K562 (cell line): ENCODE measurements at regions not wholly inside any gene's neighbourhood (a gene's known extent, or its start where the extent isn't known, plus 50 kb on each side); places are given as distances from the start of the nearest gene placed in this dataset.

ENCODE experiments used
- ATAC-seq: fragments of 200-7000 bp; cut with Tn5 transposase; 3 replicates; pipeline ENCODE4 v1.9.1; 2020; ENCODE audit warnings: moderate library complexity
- BruUV-seq: library from RNA; stranded (reverse); fragments of 400-500 nt; replicated peaks from 2 replicates; lab custom pipeline; 2021; lab: Mats Ljungman, UMichigan
- CTCF ChIA-PET: fragments of 300-600 bp; formaldehyde crosslinking; extraction: SDS; loops from one replicate; lab custom pipeline; 2021; ENCODE audit warnings: low intra/inter-chr PET ratio; lab: Yijun Ruan, JAX
- POLR2A ChIA-PET: fragments of 300-600, 350-650 bp; sonication (Branson Sonifier 250); formaldehyde crosslinking; extraction: SDS; loops from one replicate; lab custom pipeline; 2021; ENCODE audit warnings: antibody characterized with exemption, inconsistent platforms; lab: Yijun Ruan, JAX
- DNase-seq, 4 experiments: peaks; one replicate each; pipeline versions ENCODE4 v3.0.0 to v3.0.0-alpha.2; 2011 to 2018; ENCODE audit warnings: low spot score in 3 of 4, mixed read lengths in 3 of 4; ENCODE audit errors: extremely low read depth in 1 of 4
- FAIRE-seq: peaks from 2 replicates; lab custom pipeline; 2011; peaks lifted over from hg19 to GRCh38; lab: Jason Lieb, UNC
- H2AFZ ChIP-seq: 2 replicates; pipeline ENCODE4 v1.6.0; 2011; ENCODE audit warnings: low read depth, low read length, control low read depth, inconsistent platforms
- H3K27ac ChIP-seq: fragments of 200-600 bp; 3 replicates; pipeline ENCODE4 v1.8.0; 2011; ENCODE audit warnings: low read depth, mild to moderate bottlenecking, control low read depth, inconsistent platforms, low read length, moderate library complexity, mixed read lengths; ENCODE audit errors: extremely low read depth
- H3K27me3 ChIP-seq, 2 experiments: fragments of 300-600 bp in 1 of 2; 2 replicates in 1 of 2; 3 replicates in 1 of 2; pipeline versions ENCODE4 v1.6.0 to v1.8.0; 2011; ENCODE audit warnings: inconsistent platforms in 2 of 2, low read length in 2 of 2, mild to moderate bottlenecking in 1 of 2, mixed read lengths in 1 of 2, moderate library complexity in 1 of 2; ENCODE audit not compliant: control insufficient read depth in 2 of 2, insufficient read depth in 2 of 2
- H3K36me3 ChIP-seq: fragments of 300-600 bp; 3 replicates; pipeline ENCODE4 v1.8.0; 2011; ENCODE audit warnings: mild to moderate bottlenecking, low read length, inconsistent platforms; ENCODE audit not compliant: control insufficient read depth, insufficient read depth
- H3K4me1 ChIP-seq, 2 experiments: fragments of 200-600 bp in 1 of 2; replicated peaks in 1 of 2; 2 replicates in 1 of 2; 3 replicates in 1 of 2; pipeline versions ENCODE4 v1.5.1 to v1.8.0; 2011; ENCODE audit warnings: inconsistent platforms in 2 of 2, low read length in 2 of 2, mild to moderate bottlenecking in 1 of 2, mixed read lengths in 1 of 2, moderate library complexity in 1 of 2; ENCODE audit not compliant: control insufficient read depth in 2 of 2, insufficient read depth in 2 of 2
- H3K4me2 ChIP-seq: 2 replicates; pipeline ENCODE4 v1.6.1; 2011; ENCODE audit warnings: low read length, control low read depth, inconsistent platforms, mixed read lengths; ENCODE audit not compliant: insufficient read depth
- H3K4me3 ChIP-seq: fragments of 200-600 bp; sonication (generic), shearing (Covaris generic); 2 replicates; pipeline ENCODE4 v1.5.1; 2016; ENCODE audit warnings: control low read depth, inconsistent platforms
- H3K79me2 ChIP-seq: fragments of 200-600 bp; 3 replicates; pipeline ENCODE4 v1.8.0; 2011; ENCODE audit warnings: low read length, inconsistent platforms; ENCODE audit not compliant: control insufficient read depth, insufficient read depth
- H3K9ac ChIP-seq, 2 experiments: 2 replicates each; pipeline versions ENCODE4 v1.6.0 to v1.6.1; 2011; ENCODE audit warnings: low read depth in 2 of 2, low read length in 2 of 2, control low read depth in 1 of 2, inconsistent platforms in 1 of 2, mild to moderate bottlenecking in 1 of 2, mixed read lengths in 1 of 2; ENCODE audit not compliant: insufficient read depth in 1 of 2
- H3K9me1 ChIP-seq: one replicate; pipeline ENCODE4 v1.6.0; 2011; ENCODE audit warnings: inconsistent platforms, mild to moderate bottlenecking, low read length, moderate library complexity; ENCODE audit not compliant: control insufficient read depth, insufficient read depth
- H3K9me3 ChIP-seq: replicated peaks from 2 replicates; pipeline ENCODE4 v1.5.1; 2011; ENCODE audit warnings: low read depth, low read length, inconsistent platforms; ENCODE audit not compliant: control insufficient read depth, insufficient read depth
- H4K20me1 ChIP-seq: replicated peaks from 2 replicates; pipeline ENCODE4 v1.6.1; 2011; ENCODE audit warnings: low read length, inconsistent platforms, mixed read lengths; ENCODE audit not compliant: control insufficient read depth, insufficient read depth
- ATF4 ChIP-seq: fragments of 450-650 bp; formaldehyde crosslinking; IDR thresholded peaks from 2 replicates; pipeline ENCODE4 v1.4.0; 2022; ENCODE audit warnings: mild to moderate bottlenecking, moderate library complexity
- CBX5 ChIP-seq: IDR thresholded peaks from 2 replicates; pipeline ENCODE4 v1.6.1; 2014; ENCODE audit warnings: low read depth, borderline replicate concordance
- CEBPZ ChIP-seq: fragments of 150-350 bp; IDR thresholded peaks from 2 replicates; pipeline ENCODE4 v1.6.1; 2014; ENCODE audit warnings: low read depth, mild to moderate bottlenecking, low read length, borderline replicate concordance
- HNRNPK ChIP-seq: fragments of 200-400 bp; formaldehyde crosslinking; IDR thresholded peaks from one replicate; pipeline ENCODE4 v1.6.1; 2018; ENCODE audit warnings: mild to moderate bottlenecking, low read depth, low read length; ENCODE audit not compliant: poor library complexity, severe bottlenecking
- HSF4 ChIP-seq: fragments of 250-450 bp; sonication (Bioruptor Pico); IDR thresholded peaks from 2 replicates; pipeline ENCODE4 v2.1.2; 2022; ENCODE audit warnings: mild to moderate bottlenecking, moderate library complexity, borderline replicate concordance
- ILK ChIP-seq: fragments of 450-650 bp; IDR thresholded peaks from 2 replicates; pipeline ENCODE4 v1.6.1; 2016; ENCODE audit warnings: missing genetic modification characterization, low read depth, mild to moderate bottlenecking, missing compliant biosample characterization, moderate library complexity, borderline replicate concordance
- KAT8 ChIP-seq: fragments of 450-650 bp; IDR thresholded peaks from 2 replicates; pipeline ENCODE4 v1.6.1; 2016; ENCODE audit warnings: low read depth, mild to moderate bottlenecking
- NUFIP1 ChIP-seq: fragments of 450-650 bp; IDR thresholded peaks from 2 replicates; pipeline ENCODE4 v1.6.1; 2018; ENCODE audit not compliant: partially characterized antibody
- OTX1 ChIP-seq: fragments of 450-650 bp; formaldehyde crosslinking; IDR thresholded peaks from 2 replicates; pipeline ENCODE4 v1.4.0; 2022; ENCODE audit warnings: mild to moderate bottlenecking
- PRMT5 ChIP-seq: sonication (generic); formaldehyde crosslinking; IDR thresholded peaks from 2 replicates; pipeline ENCODE4 v1.5.0; 2020; ENCODE audit warnings: missing genetic modification reagents
- ZBTB2 ChIP-seq: fragments of 450-650 bp; IDR thresholded peaks from 2 replicates; pipeline ENCODE4 v1.6.1; 2016; ENCODE audit warnings: antibody characterized with exemption
- WGBS: fragments of 100-300 bp; shearing (Covaris generic); methylation state at CpG from one replicate; pipeline ENCODE4 v1.1.6; 2016; ENCODE audit warnings: low coverage, mixed read lengths; ENCODE audit not compliant: insufficient coverage; ENCODE audit errors: missing lambda C conversion rate; 5-methylcytosine and 5-hydroxymethylcytosine counted together
- in situ Hi-C: fragments of 300-500 bp; cut with MboI; formaldehyde crosslinking; loops from 4 replicates; pipeline ENCODE4 v1.15.0; 2018; ENCODE audit warnings: inconsistent platforms, mixed read lengths
- intact Hi-C: fragments of 100-400 bp; cut with micrococcal nuclease; formaldehyde crosslinking; loops from 2 replicates; pipeline ENCODE4 v1.14.2; 2022
- TF ChIP-seq, protein P1 (sequence below): fragments of 200-800 bp; sonication (Bioruptor generic); IDR thresholded peaks from 2 replicates; pipeline ENCODE4 v1.6.1; 2017; ENCODE audit warnings: missing genetic modification characterization, missing compliant biosample characterization

GRCh38 chr13:85545771-85546170 lies 253.4 kb downstream of the SLITRK6 start:
- no peaks in the 10 kb centered on the region for H3K27me3 ChIP-seq
- POLR2A ChIA-PET, result no interaction called here
- no peaks in the 10 kb centered on the region for H3K9me3 ChIP-seq
- ATAC-seq (no peak), FAIRE-seq (no peak), DNase-seq (no peak)
- H3K4me1 ChIP-seq, result no peaks in the 10 kb centered on the region
- H3K4me2 ChIP-seq, result no peak overlapping the region
- no peak overlapping the region for H3K4me3 ChIP-seq
- no peaks in the 10 kb centered on the region for H3K9me1 ChIP-seq
- CTCF ChIA-PET, result no interaction called here
- no peaks in the 10 kb centered on the region for H3K79me2 ChIP-seq
- TF ChIP-seq ILK (tag) (no peak), HSF4 (no peak), ZBTB2 (no peak), OTX1 (CRISPR knock-in tag) (no peak), NUFIP1 (no peak), CEBPZ (no peak), CBX5 (no peak), HNRNPK (no peak), PRMT5 (CRISPR knock-in tag) (no peak), KAT8 (no peak), ATF4 (CRISPR knock-in tag) (no peak)
- TF ChIP-seq, protein P1, sequence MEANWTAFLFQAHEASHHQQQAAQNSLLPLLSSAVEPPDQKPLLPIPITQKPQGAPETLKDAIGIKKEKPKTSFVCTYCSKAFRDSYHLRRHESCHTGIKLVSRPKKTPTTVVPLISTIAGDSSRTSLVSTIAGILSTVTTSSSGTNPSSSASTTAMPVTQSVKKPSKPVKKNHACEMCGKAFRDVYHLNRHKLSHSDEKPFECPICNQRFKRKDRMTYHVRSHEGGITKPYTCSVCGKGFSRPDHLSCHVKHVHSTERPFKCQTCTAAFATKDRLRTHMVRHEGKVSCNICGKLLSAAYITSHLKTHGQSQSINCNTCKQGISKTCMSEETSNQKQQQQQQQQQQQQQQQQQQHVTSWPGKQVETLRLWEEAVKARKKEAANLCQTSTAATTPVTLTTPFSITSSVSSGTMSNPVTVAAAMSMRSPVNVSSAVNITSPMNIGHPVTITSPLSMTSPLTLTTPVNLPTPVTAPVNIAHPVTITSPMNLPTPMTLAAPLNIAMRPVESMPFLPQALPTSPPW (CRISPR knock-in tag), result no peak
- in situ Hi-C loops, result no loop called here
- BruUV-seq, result no TSS peak
- no peaks in the 10 kb centered on the region for H4K20me1 ChIP-seq
- no peak overlapping the region for H3K27ac ChIP-seq
- intact Hi-C loops, result no loop called here
- H3K9ac ChIP-seq, result no peak overlapping the region
- no peaks in the 10 kb centered on the region for H3K36me3 ChIP-seq
- H2AFZ ChIP-seq, result no peak overlapping the region
- WGBS, result 0% methylated on average over 4 of the region's 5 CpGs
